ENCODE measurements at regions not wholly inside any gene's neighbourhood (a gene's known extent, or its start where the extent isn't known, plus 50 kb on each side); places are given as distances from the start of the nearest gene placed in this dataset.

DNA sequence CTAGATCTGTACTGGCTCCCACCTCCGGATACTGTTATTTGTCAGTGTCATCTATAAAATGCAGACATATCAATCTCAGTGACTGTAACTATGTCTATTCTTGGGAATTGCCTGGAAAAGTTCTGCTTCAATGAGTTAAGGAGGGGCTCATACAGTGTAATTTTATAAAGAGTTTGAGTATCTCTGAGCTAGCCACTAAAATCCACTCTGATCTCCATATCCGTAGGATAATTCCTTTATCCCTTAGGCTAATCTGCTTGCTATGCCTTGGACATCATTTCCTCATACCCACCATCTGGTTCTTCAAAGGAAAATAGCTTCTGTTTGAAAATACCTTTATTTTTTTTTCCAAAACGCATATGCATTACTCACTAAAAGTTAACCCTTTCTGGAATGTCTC, 863.2 kb downstream of the SUCLG1 start:
- TF ChIP-seq HES1 (IDR thresholded peaks at IDR 0.05; ENCODE audit: low read depth) (no peak), ZFP30 (CRISPR knock-in tag; IDR thresholded peaks at IDR 0.05; ENCODE audit: borderline replicate concordance) (no peak), CTBP1 (IDR thresholded peaks at IDR 0.05; ENCODE audit: borderline replicate concordance) (no peak)
- Histone ChIP-seq H4K20me1 (replicated peaks; ENCODE audit: control insufficient read depth, insufficient read depth, low read length) (no peaks in the 10 kb centered on the region), H3K9me1 (ENCODE audit: control insufficient read depth, insufficient read depth, low read length) (no peaks in the 10 kb centered on the region), H3K79me2 (ENCODE audit: control insufficient read depth, insufficient read depth, low read length) (no peaks in the 10 kb centered on the region), H3K9me3 (replicated peaks; ENCODE audit: control insufficient read depth, insufficient read depth, low read depth, low read length) (no peaks in the 10 kb centered on the region), H3K9ac (ENCODE audit: insufficient read depth in 1 of 2, low read depth in 2 of 2, low read length in 2 of 2) (no peak overlapping the region), H3K4me2 (ENCODE audit: insufficient read depth, low read length) (no peak overlapping the region), H2AFZ (ENCODE audit: low read depth, low read length) (no peak overlapping the region), H3K27me3 (ENCODE audit: control insufficient read depth in 2 of 2, insufficient read depth in 2 of 2, low read length in 2 of 2) (no peaks in the 10 kb centered on the region), H3K4me1 (replicated peaks in 1 of 2; ENCODE audit: control insufficient read depth in 2 of 2, insufficient read depth in 2 of 2, low read length in 2 of 2) (no peaks in the 10 kb centered on the region), H3K4me3 (no peak overlapping the region), H3K27ac (ENCODE audit: extremely low read depth, low read depth, low read length) (no peak overlapping the region), H3K36me3 (ENCODE audit: control insufficient read depth, insufficient read depth, low read length) (no peaks in the 10 kb centered on the region)
- DNase-seq (ENCODE audit: extremely low read depth in 1 of 4, low spot score in 3 of 4): no peak
- intact Hi-C loops (cut with micrococcal nuclease): no loop called here
- in situ Hi-C loops (cut with MboI): no loop called here
- ATAC-seq: no peak
- no peak for FAIRE-seq
- ChIA-PET CTCF (ENCODE audit: low intra/inter-chr PET ratio) (no interaction called here), POLR2A (no interaction called here)
- no TSS peak for BruUV-seq (replicated peaks)
- WGBS (ENCODE audit: insufficient coverage, low coverage, missing lambda C conversion rate): 6% methylated on average over 3 of the region's 3 CpGs

DNA sequence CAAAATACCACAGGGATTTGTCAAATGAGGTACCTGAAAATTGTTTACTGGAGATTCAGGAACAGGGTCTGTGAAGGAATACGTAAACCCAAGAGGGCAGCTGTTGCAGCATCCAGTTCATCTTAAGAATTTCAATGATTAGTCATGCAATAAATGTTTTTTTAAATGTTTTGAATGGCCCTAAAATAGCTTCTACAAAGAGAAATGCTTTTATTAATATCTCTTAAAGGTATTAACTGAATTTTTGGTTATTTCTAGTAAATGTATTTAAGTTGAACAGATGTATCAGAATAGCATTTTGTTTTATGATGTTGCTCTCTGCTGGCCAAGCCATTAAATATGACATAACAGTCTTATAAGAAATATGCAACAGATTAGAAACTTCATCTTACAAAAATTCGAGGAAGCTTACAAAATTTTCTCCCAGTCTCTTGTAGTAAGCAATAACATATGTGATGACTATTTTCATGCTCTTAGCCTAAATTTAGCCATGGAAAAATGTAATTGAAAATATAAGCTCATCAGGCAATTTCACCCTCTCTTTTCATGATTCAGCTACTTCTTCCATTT, 863.9 kb downstream of the SUCLG1 start:
- no peaks in the 10 kb centered on the region for H3K27me3 ChIP-seq (ENCODE audit: control insufficient read depth in 2 of 2, insufficient read depth in 2 of 2, low read length in 2 of 2)
- no peak overlapping the region for H3K9ac ChIP-seq (ENCODE audit: insufficient read depth in 1 of 2, low read depth in 2 of 2, low read length in 2 of 2)
- no peak for FAIRE-seq
- no peaks in the 10 kb centered on the region for H3K36me3 ChIP-seq (ENCODE audit: control insufficient read depth, insufficient read depth, low read length)
- DNase-seq (ENCODE audit: extremely low read depth in 1 of 4, low spot score in 3 of 4): no peak
- no peak for ATAC-seq
- 9% methylated on average over 2 of the region's 2 CpGs for WGBS (ENCODE audit: insufficient coverage, low coverage, missing lambda C conversion rate)
- no peak overlapping the region for H2AFZ ChIP-seq (ENCODE audit: low read depth, low read length)
- CTCF ChIA-PET (ENCODE audit: low intra/inter-chr PET ratio): no interaction called here
- H3K27ac ChIP-seq (ENCODE audit: extremely low read depth, low read depth, low read length): no peak overlapping the region
- H4K20me1 ChIP-seq (replicated peaks; ENCODE audit: control insufficient read depth, insufficient read depth, low read length): no peaks in the 10 kb centered on the region
- POLR2A ChIA-PET: no interaction called here
- H3K9me3 ChIP-seq (replicated peaks; ENCODE audit: control insufficient read depth, insufficient read depth, low read depth, low read length): no peaks in the 10 kb centered on the region
- in situ Hi-C loops (cut with MboI): no loop called here
- no peak overlapping the region for H3K4me3 ChIP-seq
- H3K79me2 ChIP-seq (ENCODE audit: control insufficient read depth, insufficient read depth, low read length): no peaks in the 10 kb centered on the region
- no peaks in the 10 kb centered on the region for H3K9me1 ChIP-seq (ENCODE audit: control insufficient read depth, insufficient read depth, low read length)
- no TSS peak for BruUV-seq (replicated peaks)
- intact Hi-C loops (cut with micrococcal nuclease): no loop called here
- H3K4me1 ChIP-seq (replicated peaks in 1 of 2; ENCODE audit: control insufficient read depth in 2 of 2, insufficient read depth in 2 of 2, low read length in 2 of 2): no peaks in the 10 kb centered on the region
- no peak overlapping the region for H3K4me2 ChIP-seq (ENCODE audit: insufficient read depth, low read length)
- TF ChIP-seq ETV5 (CRISPR knock-in tag; IDR thresholded peaks at IDR 0.05; ENCODE audit: low read depth): no peak
- TF ChIP-seq ZNF232 (CRISPR knock-in tag; IDR thresholded peaks at IDR 0.05): no peak
- no peak for TF ChIP-seq FOXP4 (CRISPR knock-in tag; IDR thresholded peaks at IDR 0.05; ENCODE audit: borderline replicate concordance)
- no peak for TF ChIP-seq ETV6 (IDR thresholded peaks at IDR 0.05; ENCODE audit: borderline replicate concordance in 1 of 2, low read depth in 2 of 2, low read length in 1 of 2)
- no peak for TF ChIP-seq ETV6 (CRISPR knock-in tag; IDR thresholded peaks at IDR 0.05; ENCODE audit: borderline replicate concordance)
- no peak for TF ChIP-seq CEBPB (tag; IDR thresholded peaks at IDR 0.05)
- TF ChIP-seq ZNF75A (CRISPR knock-in tag; IDR thresholded peaks at IDR 0.05): no peak
